ENCODE measurements at regions not wholly inside any gene's neighbourhood (a gene's known extent, or its start where the extent isn't known, plus 50 kb on each side); places are given as distances from the start of the nearest gene placed in this dataset.

- no peak for TF ChIP-seq E2F1 (CRISPR knock-in tag; IDR thresholded peaks at IDR 0.05)
- no peak for TF ChIP-seq ZNF592 (IDR thresholded peaks at IDR 0.05)
- no peak for TF ChIP-seq MYNN (IDR thresholded peaks at IDR 0.05)
- no peak for TF ChIP-seq MYNN (CRISPR knock-in tag; IDR thresholded peaks at IDR 0.05)
- TF ChIP-seq SMARCA5 (IDR thresholded peaks at IDR 0.05), result no peak
- no peak for TF ChIP-seq E2F4 (CRISPR knock-in tag; IDR thresholded peaks at IDR 0.05; ENCODE audit: low read depth)
- TF ChIP-seq ZKSCAN1 (IDR thresholded peaks at IDR 0.05; ENCODE audit: low read depth, low read length), result no peak
- TF ChIP-seq JUND (IDR thresholded peaks at IDR 0.05; ENCODE audit: borderline replicate concordance, low read depth, low read length), result no peak
- TF ChIP-seq JUND (tag; IDR thresholded peaks at IDR 0.05; ENCODE audit: borderline replicate concordance, low read depth, low read length), result no peak
Measured at GRCh38 chr3:132867526-132867925, 145.3 kb upstream of the NPHP3 start (continued).
